ENCODE measurements at regions not wholly inside any gene's neighbourhood (a gene's known extent, or its start where the extent isn't known, plus 50 kb on each side); places are given as distances from the start of the nearest gene placed in this dataset.

GRCh38 chr4:65259296-65259695 lies 411.0 kb downstream of the EPHA5 start (continued):
- TF ChIP-seq ATF2 (IDR thresholded peaks at IDR 0.05; ENCODE audit: low read length): no peak
- no peak for TF ChIP-seq SIN3A (conservative IDR thresholded peaks at IDR 0.05 in 1 of 2, IDR thresholded peaks at IDR 0.05 in 1 of 2; ENCODE audit: low read depth in 1 of 2, low read length in 2 of 2)
- TF ChIP-seq E2F6 (IDR thresholded peaks at IDR 0.05): no peak
